HepG2 (cell line): ENCODE measurements at regions not wholly inside any gene's neighbourhood (a gene's known extent, or its start where the extent isn't known, plus 50 kb on each side); places are given as distances from the start of the nearest gene placed in this dataset.

Experiments used
- ATAC-seq: fragments of 200-7000 bp; cut with Tn5 transposase; 3 replicates; pipeline ENCODE4 v1.9.1; 2020; ENCODE audit warnings: mild to moderate bottlenecking, moderate library complexity
- BruUV-seq: library from RNA; stranded (reverse); fragments of 400-500 nt; replicated peaks from 2 replicates; lab custom pipeline; 2021; lab: Mats Ljungman, UMichigan
- CTCF ChIA-PET: fragments of 300-600 bp; formaldehyde crosslinking; extraction: SDS; loops from one replicate; lab custom pipeline; 2021; ENCODE audit warnings: low total read pairs, inconsistent platforms, low intra/inter-chr PET ratio; lab: Yijun Ruan, JAX
- POLR2A ChIA-PET: fragments of 350-600 bp; sonication (Branson Sonifier 250); formaldehyde crosslinking; loops from one replicate; lab custom pipeline; 2020; ENCODE audit warnings: antibody characterized with exemption, inconsistent platforms; lab: Yijun Ruan, JAX
- DNase-seq: peaks from one replicate; pipeline ENCODE4 v3.0.0-alpha.2; 2015; ENCODE audit warnings: low spot score
- FAIRE-seq: peaks from 3 replicates; lab custom pipeline; 2011; peaks lifted over from hg19 to GRCh38; lab: Jason Lieb, UNC
- H2AFZ ChIP-seq: one replicate; pipeline ENCODE4 v1.6.1; 2011; ENCODE audit warnings: low read length, inconsistent platforms
- H3K27ac ChIP-seq: fragments of 300-600 bp; 3 replicates; pipeline ENCODE4 v1.8.0; 2011; ENCODE audit warnings: mixed run types, mild to moderate bottlenecking, mixed read lengths, low read length, inconsistent platforms; ENCODE audit not compliant: insufficient read depth; ENCODE audit errors: extremely low read length
- H3K27me3 ChIP-seq, 2 experiments: fragments of 200-600 bp in 1 of 2; 2 replicates in 1 of 2; 3 replicates in 1 of 2; pipeline versions ENCODE4 v1.6.0 to v1.8.0; 2011; ENCODE audit warnings: low read length in 2 of 2, mild to moderate bottlenecking in 2 of 2, moderate library complexity in 2 of 2, inconsistent platforms in 1 of 2; ENCODE audit not compliant: insufficient read depth in 2 of 2, control insufficient read depth in 1 of 2
- H3K36me3 ChIP-seq, 2 experiments: fragments of 200-600 bp in 1 of 2; replicated peaks in 1 of 2; 2 replicates in 1 of 2; 3 replicates in 1 of 2; pipeline versions ENCODE4 v1.5.1 to v1.8.0; 2011; ENCODE audit warnings: low read length in 2 of 2, inconsistent platforms in 1 of 2; ENCODE audit not compliant: insufficient read depth in 2 of 2, control insufficient read depth in 1 of 2
- H3K4me1 ChIP-seq: 2 replicates; pipeline ENCODE4 v1.5.1; 2012; ENCODE audit warnings: low read length, inconsistent platforms; ENCODE audit not compliant: insufficient read depth
- H3K4me2 ChIP-seq: 2 replicates; pipeline ENCODE4 v1.6.0; 2011; ENCODE audit warnings: low read depth, low read length, inconsistent platforms
- H3K4me3 ChIP-seq, 3 experiments: fragments of 200-600 bp in 1 of 3; sonication (generic), shearing (Covaris generic) in 1 of 3; replicated peaks in 1 of 3; 2 replicates each; pipeline ENCODE4 v1.5.1; 2011 to 2016; ENCODE audit warnings: low read length in 3 of 3, inconsistent platforms in 2 of 3, low read depth in 2 of 3, mild to moderate bottlenecking in 2 of 3, control low read depth in 1 of 3, mixed read lengths in 1 of 3; ENCODE audit not compliant: insufficient read depth in 1 of 3
- H3K79me2 ChIP-seq: one replicate; pipeline ENCODE4 v1.6.1; 2011; ENCODE audit warnings: low read length, inconsistent platforms; ENCODE audit not compliant: insufficient read depth
- H3K9ac ChIP-seq: 2 replicates; pipeline ENCODE4 v1.6.0; 2011; ENCODE audit warnings: mild to moderate bottlenecking, low read depth, low read length, inconsistent platforms; ENCODE audit not compliant: insufficient read depth
- H3K9me3 ChIP-seq: 2 replicates; pipeline ENCODE4 v1.5.1; 2012; ENCODE audit warnings: mild to moderate bottlenecking, low read length
- H4K20me1 ChIP-seq: 2 replicates; pipeline ENCODE4 v1.6.0; 2011; ENCODE audit warnings: inconsistent platforms, mild to moderate bottlenecking, low read length, moderate library complexity; ENCODE audit not compliant: insufficient read depth
- CEBPB ChIP-seq: IDR thresholded peaks from 2 replicates; pipeline ENCODE4 v1.6.1; 2011; ENCODE audit warnings: low read depth, low read length, improper control_type of control experiment, borderline replicate concordance
- CEBPG ChIP-seq: IDR thresholded peaks from 2 replicates; pipeline ENCODE4 v1.6.1; 2016
- DMAP1 ChIP-seq: IDR thresholded peaks from 2 replicates; pipeline ENCODE4 v1.6.1; 2016
- DR1 ChIP-seq: sonication (generic); formaldehyde crosslinking; IDR thresholded peaks from 2 replicates; pipeline ENCODE4 v1.8.0; 2021; ENCODE audit warnings: mild to moderate bottlenecking, missing genetic modification reagents, inconsistent platforms
- ESRRA ChIP-seq: sonication (generic); formaldehyde crosslinking; IDR thresholded peaks from 2 replicates; pipeline ENCODE4 v1.5.1; 2020; ENCODE audit warnings: mild to moderate bottlenecking, low read depth, missing genetic modification reagents
- FOXM1 ChIP-seq: sonication (generic); formaldehyde crosslinking; IDR thresholded peaks from 2 replicates; pipeline ENCODE4 v1.5.0; 2020; ENCODE audit warnings: missing genetic modification reagents
- FOXO1 ChIP-seq: sonication (generic); formaldehyde crosslinking; IDR thresholded peaks from 2 replicates; pipeline ENCODE4 v1.4.0; 2020; ENCODE audit warnings: missing genetic modification reagents
- GATA4 ChIP-seq: sonication (generic); IDR thresholded peaks from 2 replicates; pipeline ENCODE4 v1.6.1; 2016; ENCODE audit warnings: antibody characterized with exemption, low read depth, borderline replicate concordance
- HMGA1 ChIP-seq: sonication (generic); formaldehyde crosslinking; conservative IDR thresholded peaks from 2 replicates; pipeline ENCODE4 v1.4.0; 2020; ENCODE audit warnings: missing genetic modification reagents
- HNF4A ChIP-seq: sonication (generic); formaldehyde crosslinking; IDR thresholded peaks from 2 replicates; pipeline ENCODE4 v1.4.0; 2020; ENCODE audit warnings: missing genetic modification reagents
- PTBP1 ChIP-seq: fragments of 200-400 bp; formaldehyde crosslinking; IDR thresholded peaks from 2 replicates; pipeline ENCODE4 v1.6.1; 2018; ENCODE audit warnings: low read length, low read depth; ENCODE audit not compliant: poor library complexity, severe bottlenecking
- RORA ChIP-seq: sonication (generic); formaldehyde crosslinking; IDR thresholded peaks from 2 replicates; pipeline ENCODE4 v1.5.0; 2020; ENCODE audit warnings: mild to moderate bottlenecking, missing genetic modification reagents, moderate library complexity
- SALL2 ChIP-seq: sonication (generic); formaldehyde crosslinking; IDR thresholded peaks from 2 replicates; pipeline ENCODE4 v1.8.1; 2023; ENCODE audit warnings: mild to moderate bottlenecking, missing genetic modification reagents, inconsistent platforms
- SP5 ChIP-seq: IDR thresholded peaks from 2 replicates; pipeline ENCODE4 v1.6.1; 2016; ENCODE audit warnings: low read depth, borderline replicate concordance
- TP53 ChIP-seq: sonication (generic); formaldehyde crosslinking; conservative IDR thresholded peaks from 2 replicates; pipeline ENCODE4 v1.4.0; 2020; ENCODE audit warnings: missing genetic modification reagents
- TSC22D2 ChIP-seq: sonication (generic); formaldehyde crosslinking; IDR thresholded peaks from 2 replicates; pipeline ENCODE4 v1.5.1; 2020; ENCODE audit warnings: missing genetic modification reagents, mild to moderate bottlenecking, borderline replicate concordance
- ZBTB3 ChIP-seq: sonication (generic); formaldehyde crosslinking; IDR thresholded peaks from 2 replicates; pipeline ENCODE4 v1.4.0; 2020; ENCODE audit warnings: low read depth, mild to moderate bottlenecking, moderate library complexity, missing genetic modification reagents, borderline replicate concordance
- ZMYM2 ChIP-seq: sonication (generic); formaldehyde crosslinking; IDR thresholded peaks from 2 replicates; pipeline ENCODE4 v1.8.0; 2022; ENCODE audit warnings: mild to moderate bottlenecking, missing genetic modification reagents
- ZNF136 ChIP-seq: sonication (generic); formaldehyde crosslinking; IDR thresholded peaks from 2 replicates; pipeline ENCODE4 v1.8.1; 2022; ENCODE audit warnings: low read depth, mild to moderate bottlenecking, moderate library complexity, missing genetic modification reagents
- ZNF619 ChIP-seq: sonication (generic); formaldehyde crosslinking; IDR thresholded peaks from 2 replicates; pipeline ENCODE4 v1.4.0; 2020; ENCODE audit warnings: mild to moderate bottlenecking, missing genetic modification reagents
- ZNF7 ChIP-seq: IDR thresholded peaks from 2 replicates; pipeline ENCODE4 v1.6.1; 2016; ENCODE audit warnings: missing biosample characterization, missing genetic modification reagents
- ZSCAN29 ChIP-seq: sonication (generic); formaldehyde crosslinking; conservative IDR thresholded peaks from 2 replicates; pipeline ENCODE4 v1.4.0; 2020; ENCODE audit warnings: mild to moderate bottlenecking, missing genetic modification reagents
- WGBS: methylation state at CpG from one replicate; pipeline ENCODE4 v1.1.6; 2017; ENCODE audit warnings: low lambda C conversion rate; 5-methylcytosine and 5-hydroxymethylcytosine counted together
- in situ Hi-C: cut with HindIII; loops from 2 replicates; pipeline ENCODE4 v1.10.0; 2017; ENCODE audit warnings: low pct_unique_long_range_greater_than_20kb; ENCODE audit not compliant: extremely low pct_ligation_motif_present
- intact Hi-C: fragments of 100-400 bp; cut with micrococcal nuclease; formaldehyde crosslinking; loops from one replicate; pipeline ENCODE4 v1.10.0; 2022; ENCODE audit not compliant: unreplicated experiment
- TF ChIP-seq, protein P1 (sequence below): sonication (generic); formaldehyde crosslinking; IDR thresholded peaks from 2 replicates; pipeline ENCODE4 v1.5.1; 2020; ENCODE audit warnings: missing genetic modification reagents, mild to moderate bottlenecking, borderline replicate concordance
- TF ChIP-seq, protein P2 (sequence below), 2 experiments: sonication (generic) in 1 of 2; formaldehyde crosslinking in 1 of 2; IDR thresholded peaks; 2 replicates each; pipeline versions ENCODE4 v1.5.1 to v1.6.1; 2011 to 2020; ENCODE audit warnings: borderline replicate concordance in 1 of 2, low read depth in 1 of 2, low read length in 1 of 2, mild to moderate bottlenecking in 1 of 2, missing genetic modification reagents in 1 of 2, moderate library complexity in 1 of 2

DNA sequence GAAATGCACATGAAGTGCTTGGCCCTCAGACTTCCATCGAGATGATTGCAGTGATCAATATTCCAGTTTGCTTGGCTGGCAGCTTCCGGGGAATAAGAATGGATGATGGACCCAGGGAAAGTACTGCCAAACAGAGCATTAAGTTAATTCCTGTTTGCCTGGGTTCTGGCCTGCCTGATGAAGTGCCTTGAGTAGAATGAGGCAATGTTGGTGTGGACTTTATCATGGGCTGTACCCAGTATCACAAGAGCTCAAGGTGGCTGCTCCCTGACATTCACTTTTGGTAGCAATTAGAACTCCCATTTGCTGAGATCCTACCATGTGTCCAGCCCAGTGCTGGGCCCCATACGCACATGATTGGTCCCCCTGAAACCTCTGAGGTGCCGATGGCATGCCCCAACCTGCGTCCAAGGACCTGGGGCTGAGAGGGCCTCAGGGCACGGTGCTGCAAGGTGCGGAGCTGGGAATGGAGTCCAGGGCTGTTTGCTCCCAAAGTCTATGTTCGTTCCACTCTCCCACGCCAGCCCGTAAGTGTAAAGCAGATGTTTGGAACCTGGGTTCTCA lies 80.7 kb downstream of the SLC25A47 start:
- H3K27me3 ChIP-seq, result no peaks in the 10 kb centered on the region
- TF ChIP-seq DR1 (CRISPR knock-in tag), result no peak
- TF ChIP-seq ZNF7 (CRISPR knock-in tag), result no peak
- TF ChIP-seq CEBPB, result 0 out of 2 replicates have a peak, but pooled peaks have one; percentile 28
- TF ChIP-seq, protein P1, sequence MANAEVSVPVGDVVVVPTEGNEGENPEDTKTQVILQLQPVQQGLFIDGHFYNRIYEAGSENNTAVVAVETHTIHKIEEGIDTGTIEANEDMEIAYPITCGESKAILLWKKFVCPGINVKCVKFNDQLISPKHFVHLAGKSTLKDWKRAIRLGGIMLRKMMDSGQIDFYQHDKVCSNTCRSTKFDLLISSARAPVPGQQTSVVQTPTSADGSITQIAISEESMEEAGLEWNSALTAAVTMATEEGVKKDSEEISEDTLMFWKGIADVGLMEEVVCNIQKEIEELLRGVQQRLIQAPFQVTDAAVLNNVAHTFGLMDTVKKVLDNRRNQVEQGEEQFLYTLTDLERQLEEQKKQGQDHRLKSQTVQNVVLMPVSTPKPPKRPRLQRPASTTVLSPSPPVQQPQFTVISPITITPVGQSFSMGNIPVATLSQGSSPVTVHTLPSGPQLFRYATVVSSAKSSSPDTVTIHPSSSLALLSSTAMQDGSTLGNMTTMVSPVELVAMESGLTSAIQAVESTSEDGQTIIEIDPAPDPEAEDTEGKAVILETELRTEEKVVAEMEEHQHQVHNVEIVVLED, result no peak
- TF ChIP-seq SP5 (CRISPR knock-in tag), result no peak
- no peak for TF ChIP-seq GATA4
- no peak for TF ChIP-seq ZNF136 (CRISPR knock-in tag)
- TF ChIP-seq DMAP1 (CRISPR knock-in tag), result no peak
- TF ChIP-seq ZNF619, result no peak
- TF ChIP-seq FOXO1 (CRISPR knock-in tag), result no peak
- no peak for TF ChIP-seq SALL2 (CRISPR knock-in tag)
- TF ChIP-seq ZMYM2, result no peak
- TF ChIP-seq TP53, result no peak
- TF ChIP-seq HNF4A (CRISPR knock-in tag), result peak; percentile 38; the same call in 1 of the 2 replicates
- TF ChIP-seq RORA, result no peak
- TF ChIP-seq, protein P2, sequence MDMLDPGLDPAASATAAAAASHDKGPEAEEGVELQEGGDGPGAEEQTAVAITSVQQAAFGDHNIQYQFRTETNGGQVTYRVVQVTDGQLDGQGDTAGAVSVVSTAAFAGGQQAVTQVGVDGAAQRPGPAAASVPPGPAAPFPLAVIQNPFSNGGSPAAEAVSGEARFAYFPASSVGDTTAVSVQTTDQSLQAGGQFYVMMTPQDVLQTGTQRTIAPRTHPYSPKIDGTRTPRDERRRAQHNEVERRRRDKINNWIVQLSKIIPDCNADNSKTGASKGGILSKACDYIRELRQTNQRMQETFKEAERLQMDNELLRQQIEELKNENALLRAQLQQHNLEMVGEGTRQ (IDR thresholded peaks at IDR 0.05; ENCODE audit: low read depth, low read length), result no peak
- TF ChIP-seq, protein P2 (CRISPR knock-in tag; IDR thresholded peaks at IDR 0.05; ENCODE audit: borderline replicate concordance), result no peak
- no peak for TF ChIP-seq TSC22D2 (CRISPR knock-in tag)
- TF ChIP-seq ZSCAN29 (CRISPR knock-in tag), result no peak
- TF ChIP-seq CEBPG, result 0 out of 2 replicates have a peak, but pooled peaks have one; percentile 4
- TF ChIP-seq PTBP1, result no peak
- TF ChIP-seq ESRRA, result no peak
- no peak for TF ChIP-seq ZBTB3 (CRISPR knock-in tag)
- TF ChIP-seq HMGA1 (CRISPR knock-in tag), result no peak
- no peak for TF ChIP-seq FOXM1 (CRISPR knock-in tag)

More for the DNA sequence above, 80.7 kb downstream of the SLC25A47 start:
- ChIA-PET CTCF (no interaction called here), POLR2A (no interaction called here)
- WGBS, result 81% methylated on average over 8 of the region's 10 CpGs
- Histone ChIP-seq H2AFZ (no peak overlapping the region), H4K20me1 (no peaks in the 10 kb centered on the region), H3K27ac (no peak overlapping the region), H3K4me1 (peaks cover 39% of the 10 kb centered on the region), H3K36me3 (no peaks in the 10 kb centered on the region; a peak in 1 of 5 replicates), H3K4me2 (no peak overlapping the region), H3K4me3 (no peak overlapping the region), H3K9me3 (no peaks in the 10 kb centered on the region), H3K79me2 (no peaks in the 10 kb centered on the region), H3K9ac (no peak overlapping the region)
- ATAC-seq (peak; percentile 66), DNase-seq (no peak), FAIRE-seq (no peak)
- intact Hi-C loops, result no loop called here
- BruUV-seq, result no TSS peak
- in situ Hi-C loops, result loop anchor here (10.0 kb wide), 1 partner anchor 491 kb away; no protein-coding TSS in a partner anchor
